Esophagus muscularis mucosa (tissue), 4 donors: ENCODE measurements at regions not wholly inside any gene's neighbourhood (a gene's known extent, or its start where the extent isn't known, plus 50 kb on each side); places are given as distances from the start of the nearest gene placed in this dataset.

ENCODE experiments used
- DNase-seq: peaks from one replicate; pipeline ENCODE4 v3.0.0-alpha.2; 2017; ENCODE audit errors: extremely low spot score
- H3K27ac ChIP-seq, 4 donors: fragments of 200-600 bp; sonication (generic); replicated peaks in 1 of 4; 1 replicate in 3 of 4; 2 replicates in 1 of 4; pipeline ENCODE4 v1.5.1; 2016 to 2019; ENCODE audit warnings: mild to moderate bottlenecking in 1 of 4
- H3K27me3 ChIP-seq, 4 donors: fragments of 200-600 bp; sonication (generic); one replicate each; pipeline versions ENCODE4 v1.5.1 to v1.6.0; 2016 to 2019
- H3K36me3 ChIP-seq, 4 donors: fragments of 200-600 bp; sonication (generic); one replicate each; pipeline ENCODE4 v1.5.1; 2016 to 2019
- H3K4me1 ChIP-seq, 4 donors: fragments of 200-600 bp; sonication (generic); one replicate each; pipeline ENCODE4 v1.5.1; 2016 to 2019
- H3K4me3 ChIP-seq, 4 donors: fragments of 200-600 bp; sonication (generic); 1 replicate in 2 of 4; 2 replicates in 2 of 4; pipeline ENCODE4 v1.5.1; 2016 to 2019; ENCODE audit warnings: mild to moderate bottlenecking in 4 of 4, moderate library complexity in 1 of 4
- H3K9me3 ChIP-seq, 4 donors: fragments of 200-600 bp; sonication (generic); 1 replicate in 3 of 4; 2 replicates in 1 of 4; pipeline ENCODE4 v1.5.1; 2016 to 2019
- CTCF ChIP-seq, 3 experiments: fragments of 200-600 bp in 2 of 3; fragments of 450-650 bp in 1 of 3; sonication (generic) in 2 of 3; IDR thresholded peaks; one replicate each; pipeline ENCODE4 v1.5.1; 2017 to 2019; ENCODE audit warnings: antibody characterized with exemption in 3 of 3, mild to moderate bottlenecking in 2 of 3, moderate library complexity in 1 of 3
- EP300 ChIP-seq: sonication (generic); formaldehyde crosslinking; IDR thresholded peaks from one replicate; pipeline ENCODE4 v1.6.1; 2017; ENCODE audit warnings: antibody characterized with exemption
- POLR2A ChIP-seq: fragments of 450-650 bp; IDR thresholded peaks from one replicate; pipeline ENCODE4 v1.6.1; 2017; ENCODE audit warnings: antibody characterized with exemption, moderate library complexity, mild to moderate bottlenecking, low read depth
- POLR2AphosphoS5 ChIP-seq, 2 donors: sonication (generic); formaldehyde crosslinking; IDR thresholded peaks; one replicate each; pipeline ENCODE4 v1.6.1; 2017; ENCODE audit warnings: antibody characterized with exemption in 2 of 2
- WGBS: methylation state at CpG from one replicate; pipeline ENCODE4 v1.1.5; 2018; 5-methylcytosine and 5-hydroxymethylcytosine counted together
- intact Hi-C: fragments of 100-400 bp; cut with DNase I; formaldehyde crosslinking; loops from one replicate; pipeline ENCODE4 v1.15.1; 2023

GRCh38 chr1:105795741-105796140 is 1260.7 kb upstream of the PRMT6 start:
- Histone ChIP-seq H3K36me3 (no peaks in the 10 kb centered on the region), H3K4me1 (no peaks in the 10 kb centered on the region), H3K9me3 (no peaks in the 10 kb centered on the region), H3K27ac (no peak overlapping the region), H3K4me3 (no peak overlapping the region), H3K27me3 (no peaks in the 10 kb centered on the region)
- 90% methylated on average over 21 of the region's 32 CpGs for WGBS
- no peak for DNase-seq
- TF ChIP-seq POLR2AphosphoS5 (IDR thresholded peaks at IDR 0.05) (no peak), EP300 (no peak), CTCF (IDR thresholded peaks at IDR 0.05) (no peak), POLR2A (no peak)
- intact Hi-C loops = no loop called here

- Histone ChIP-seq H3K27ac (no peak overlapping the region), H3K36me3 (no peaks in the 10 kb centered on the region), H3K9me3 (no peaks in the 10 kb centered on the region), H3K27me3 (no peaks in the 10 kb centered on the region), H3K4me3 (no peak overlapping the region), H3K4me1 (no peaks in the 10 kb centered on the region)
- DNase-seq = no peak
- TF ChIP-seq EP300 (no peak), POLR2AphosphoS5 (IDR thresholded peaks at IDR 0.05) (no peak), CTCF (IDR thresholded peaks at IDR 0.05) (no peak), POLR2A (no peak)
- WGBS = 39% methylated on average over 3 of the region's 3 CpGs
- intact Hi-C loops = no loop called here
These were observed 1225.8 kb upstream of the PRMT6 start for GRCh38 chr1:105830571-105831146.

GRCh38 chr1:105838071-105838470 is 1218.4 kb upstream of the PRMT6 start:
- H3K4me3 ChIP-seq = no peak overlapping the region
- H3K36me3 ChIP-seq = no peaks in the 10 kb centered on the region
- H3K27me3 ChIP-seq = no peaks in the 10 kb centered on the region
- intact Hi-C loops = no loop called here
- TF ChIP-seq EP300 (no peak), CTCF (IDR thresholded peaks at IDR 0.05) (no peak), POLR2AphosphoS5 (IDR thresholded peaks at IDR 0.05) (no peak), POLR2A (no peak)
- no peak overlapping the region for H3K27ac ChIP-seq
- no peak for DNase-seq
- no peaks in the 10 kb centered on the region for H3K4me1 ChIP-seq
- H3K9me3 ChIP-seq = no peaks in the 10 kb centered on the region

GRCh38 chr1:105865546-105865945 is 1190.9 kb upstream of the PRMT6 start:
- Histone ChIP-seq H3K36me3 (no peaks in the 10 kb centered on the region), H3K4me1 (no peaks in the 10 kb centered on the region), H3K9me3 (no peaks in the 10 kb centered on the region), H3K27ac (no peak overlapping the region), H3K4me3 (no peak overlapping the region), H3K27me3 (no peaks in the 10 kb centered on the region)
- no peak for DNase-seq
- TF ChIP-seq CTCF (IDR thresholded peaks at IDR 0.05) = no peak
- TF ChIP-seq POLR2AphosphoS5 (IDR thresholded peaks at IDR 0.05) = no peak
- TF ChIP-seq POLR2A = no peak
- no peak for TF ChIP-seq EP300
- 89% methylated on average over 2 of the region's 2 CpGs for WGBS
- intact Hi-C loops = no loop called here

GRCh38 chr1:105872817-105873216 is 1183.7 kb upstream of the PRMT6 start:
- WGBS = 70% methylated on average over 1 of the region's 1 CpG
- Histone ChIP-seq H3K27ac (no peak overlapping the region), H3K36me3 (no peaks in the 10 kb centered on the region), H3K27me3 (no peaks in the 10 kb centered on the region), H3K9me3 (peaks cover 0 to 6% (median 0%) of the 10 kb centered on the region in 4 donors), H3K4me1 (no peaks in the 10 kb centered on the region), H3K4me3 (no peak overlapping the region)
- intact Hi-C loops = no loop called here
- no peak for DNase-seq
- TF ChIP-seq CTCF (IDR thresholded peaks at IDR 0.05) = no peak
- no peak for TF ChIP-seq POLR2AphosphoS5 (IDR thresholded peaks at IDR 0.05)
- TF ChIP-seq EP300 = no peak
- no peak for TF ChIP-seq POLR2A
